Testis (tissue), 2 donors: ENCODE measurements at regions not wholly inside any gene's neighbourhood (a gene's known extent, or its start where the extent isn't known, plus 50 kb on each side); places are given as distances from the start of the nearest gene placed in this dataset.

Experiments
- DNase-seq: peaks from one replicate; pipeline ENCODE4 v3.0.0-alpha.2; 2019
- H3K27ac ChIP-seq, 2 donors: fragments of 200-600 bp; sonication (generic); one replicate each; pipeline ENCODE4 v1.5.1; 2019
- H3K27me3 ChIP-seq: fragments of 200-600 bp; sonication (generic); one replicate; pipeline ENCODE4 v1.5.1; 2019
- H3K36me3 ChIP-seq: fragments of 200-600 bp; sonication (generic); one replicate; pipeline ENCODE4 v1.5.1; 2017; ENCODE audit warnings: low read depth; ENCODE audit errors: missing control alignments
- H3K4me1 ChIP-seq: fragments of 200-600 bp; sonication (generic); one replicate; pipeline ENCODE4 v1.5.1; 2019
- H3K4me3 ChIP-seq, 2 donors: fragments of 200-600 bp; sonication (generic); one replicate each; pipeline ENCODE4 v1.5.1; 2017 to 2019
- H3K9me3 ChIP-seq: fragments of 200-600 bp; sonication (generic); one replicate; pipeline ENCODE4 v1.5.1; 2017
- POLR2A ChIP-seq: fragments of 450-650 bp; IDR thresholded peaks from one replicate; pipeline ENCODE4 v1.6.1; 2017; ENCODE audit warnings: antibody characterized with exemption, mild to moderate bottlenecking, moderate library complexity
- WGBS, 2 donors: methylation state at CpG; one replicate each; pipeline ENCODE4 v1.1.5; 2018; 5-methylcytosine and 5-hydroxymethylcytosine counted together
- intact Hi-C: fragments of 100-400 bp; cut with DNase I; formaldehyde crosslinking; loops from one replicate; pipeline ENCODE4 v1.15.1; 2023; ENCODE audit warnings: low total_unique reads
- TF ChIP-seq, protein P1 (sequence below), 3 experiments: fragments of 450-650 bp in 2 of 3; fragments of 200-600 bp in 1 of 3; sonication (generic) in 1 of 3; IDR thresholded peaks; one replicate each; pipeline ENCODE4 v1.5.1; 2016 to 2019; ENCODE audit warnings: antibody characterized with exemption in 3 of 3, mild to moderate bottlenecking in 2 of 3, moderate library complexity in 1 of 3

DNA sequence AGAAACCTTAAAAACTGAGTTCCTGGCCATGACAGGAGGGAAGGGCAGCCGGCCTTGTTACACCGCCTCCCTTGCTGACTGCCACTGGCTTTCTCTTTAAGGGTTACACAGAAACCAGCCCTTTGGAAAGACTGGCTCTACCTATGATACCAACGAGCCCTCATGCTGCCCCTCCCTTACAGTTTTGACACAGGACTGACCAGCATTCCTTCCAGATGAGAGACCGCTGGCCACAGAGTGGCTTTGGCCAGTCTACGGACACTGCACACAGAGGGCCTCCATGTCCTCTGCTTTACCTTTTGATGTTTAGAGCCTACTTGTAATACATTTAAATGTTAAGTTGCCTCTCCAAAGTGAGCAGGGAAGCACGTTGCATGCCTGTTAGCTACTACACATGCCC lies 243.2 kb upstream of the GMDS start:
- no peaks in the 10 kb centered on the region for H3K27me3 ChIP-seq
- TF ChIP-seq, protein P1, sequence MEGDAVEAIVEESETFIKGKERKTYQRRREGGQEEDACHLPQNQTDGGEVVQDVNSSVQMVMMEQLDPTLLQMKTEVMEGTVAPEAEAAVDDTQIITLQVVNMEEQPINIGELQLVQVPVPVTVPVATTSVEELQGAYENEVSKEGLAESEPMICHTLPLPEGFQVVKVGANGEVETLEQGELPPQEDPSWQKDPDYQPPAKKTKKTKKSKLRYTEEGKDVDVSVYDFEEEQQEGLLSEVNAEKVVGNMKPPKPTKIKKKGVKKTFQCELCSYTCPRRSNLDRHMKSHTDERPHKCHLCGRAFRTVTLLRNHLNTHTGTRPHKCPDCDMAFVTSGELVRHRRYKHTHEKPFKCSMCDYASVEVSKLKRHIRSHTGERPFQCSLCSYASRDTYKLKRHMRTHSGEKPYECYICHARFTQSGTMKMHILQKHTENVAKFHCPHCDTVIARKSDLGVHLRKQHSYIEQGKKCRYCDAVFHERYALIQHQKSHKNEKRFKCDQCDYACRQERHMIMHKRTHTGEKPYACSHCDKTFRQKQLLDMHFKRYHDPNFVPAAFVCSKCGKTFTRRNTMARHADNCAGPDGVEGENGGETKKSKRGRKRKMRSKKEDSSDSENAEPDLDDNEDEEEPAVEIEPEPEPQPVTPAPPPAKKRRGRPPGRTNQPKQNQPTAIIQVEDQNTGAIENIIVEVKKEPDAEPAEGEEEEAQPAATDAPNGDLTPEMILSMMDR (IDR thresholded peaks at IDR 0.05): no peak
- no peak for TF ChIP-seq POLR2A
- H3K36me3 ChIP-seq: no peaks in the 10 kb centered on the region
- 91 to 92% methylated on average over 6 of the region's 6 CpGs for WGBS, 2 donors
- no peak overlapping the region for H3K27ac ChIP-seq
- H3K4me3 ChIP-seq: no peak overlapping the region
- intact Hi-C loops: no loop called here
- H3K4me1 ChIP-seq: no peaks in the 10 kb centered on the region
- no peak for DNase-seq
- no peaks in the 10 kb centered on the region for H3K9me3 ChIP-seq

GRCh38 chr6:2485116-2485515 lies 239.7 kb upstream of the GMDS start:
- WGBS, 2 donors: 42 to 60% methylated on average over 7 of the region's 7 CpGs
- Histone ChIP-seq H3K4me3 (no peak overlapping the region), H3K27me3 (no peaks in the 10 kb centered on the region), H3K27ac (no peak overlapping the region), H3K36me3 (no peaks in the 10 kb centered on the region), H3K4me1 (no peaks in the 10 kb centered on the region), H3K9me3 (no peaks in the 10 kb centered on the region)
- no peak for DNase-seq
- TF ChIP-seq POLR2A: no peak
- TF ChIP-seq, protein P1 (IDR thresholded peaks at IDR 0.05): no peak
- intact Hi-C loops: no loop called here

- Histone ChIP-seq H3K36me3 (no peaks in the 10 kb centered on the region), H3K4me3 (no peak overlapping the region), H3K9me3 (no peaks in the 10 kb centered on the region), H3K4me1 (no peaks in the 10 kb centered on the region), H3K27me3 (no peaks in the 10 kb centered on the region), H3K27ac (no peak overlapping the region)
- TF ChIP-seq, protein P1 (IDR thresholded peaks at IDR 0.05): no peak
- no peak for TF ChIP-seq POLR2A
- intact Hi-C loops: no loop called here
- 86 to 87% methylated on average over 2 of the region's 2 CpGs for WGBS, 2 donors
- DNase-seq: no peak
These were observed 237.4 kb upstream of the GMDS start for GRCh38 chr6:2482773-2483172.

DNA sequence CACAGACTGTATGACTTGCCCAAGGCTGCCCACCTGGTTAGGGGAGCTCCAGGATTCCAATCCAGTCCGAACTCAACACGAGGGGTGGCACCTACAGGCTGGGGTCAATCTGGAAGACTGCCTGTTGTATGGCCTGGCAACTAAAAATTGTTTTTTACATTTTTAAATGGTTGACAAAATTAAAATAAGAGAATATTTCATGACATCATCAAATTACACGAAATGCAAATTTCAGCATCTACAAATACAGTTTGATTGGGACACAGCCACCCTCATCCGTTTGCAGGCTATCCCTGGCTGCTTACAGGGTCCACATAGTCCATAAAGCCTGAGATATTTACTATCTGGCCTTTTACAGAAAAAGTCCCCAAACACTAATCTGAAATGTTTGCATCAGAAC lies 235.9 kb upstream of the GMDS start:
- H3K4me3 ChIP-seq: no peak overlapping the region
- 95 to 98% methylated on average over 4 of the region's 4 CpGs for WGBS, 2 donors
- H3K27me3 ChIP-seq: no peaks in the 10 kb centered on the region
- intact Hi-C loops: no loop called here
- TF ChIP-seq, protein P1 (IDR thresholded peaks at IDR 0.05): no peak
- no peak for TF ChIP-seq POLR2A
- H3K9me3 ChIP-seq: no peaks in the 10 kb centered on the region
- H3K36me3 ChIP-seq: no peaks in the 10 kb centered on the region
- H3K27ac ChIP-seq: no peak overlapping the region
- no peak for DNase-seq
- H3K4me1 ChIP-seq: no peaks in the 10 kb centered on the region

- no peak for DNase-seq
- Histone ChIP-seq H3K4me1 (no peaks in the 10 kb centered on the region), H3K27ac (no peak overlapping the region), H3K4me3 (no peak overlapping the region), H3K27me3 (no peaks in the 10 kb centered on the region), H3K36me3 (no peaks in the 10 kb centered on the region), H3K9me3 (no peaks in the 10 kb centered on the region)
- intact Hi-C loops: no loop called here
- 56 to 57% methylated on average over 10 of the region's 10 CpGs for WGBS, 2 donors
- TF ChIP-seq, protein P1 (IDR thresholded peaks at IDR 0.05): no peak
- TF ChIP-seq POLR2A: no peak
These were observed 235.0 kb upstream of the GMDS start for GRCh38 chr6:2480267-2480966.
